ENCODE measurements at regions not wholly inside any gene's neighbourhood (a gene's known extent, or its start where the extent isn't known, plus 50 kb on each side); places are given as distances from the start of the nearest gene placed in this dataset.
"Not testable (repeated sequence)": the region's sequence is repeated elsewhere in the genome, so short reads cannot be mapped to it uniquely, and the experiment has no call there.

DNA sequence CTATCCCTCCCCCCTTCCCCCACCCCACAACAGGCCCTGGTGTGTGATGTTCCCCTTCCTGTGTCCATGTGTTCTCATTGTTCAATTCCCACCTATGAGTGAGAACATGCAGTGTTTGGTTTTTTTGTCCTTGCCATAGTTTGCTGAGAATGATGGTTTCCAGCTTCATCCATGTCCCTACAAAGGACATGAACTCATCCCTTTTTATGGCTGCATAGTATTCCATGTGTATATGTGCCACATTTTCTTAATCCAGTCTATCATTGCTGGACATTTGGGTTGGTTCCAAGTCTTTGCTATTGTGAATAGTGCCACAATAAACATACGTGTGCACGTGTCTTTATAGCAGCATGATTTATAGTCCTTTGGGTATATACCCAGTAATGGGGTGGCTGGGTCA is 52.3 kb upstream of the MAN1A2 start:
- H3K36me3 Mint-ChIP-seq; DNase-seq (ENCODE audit: extremely low spot score, unreplicated experiment); H3K4me3 Mint-ChIP-seq; H3K4me1 Mint-ChIP-seq (ENCODE audit: unreplicated experiment); H3K27me3 Mint-ChIP-seq; H3K27ac Mint-ChIP-seq; H3K9me3 Mint-ChIP-seq: not testable (repeated sequence)

GRCh38 chr1:117313555-117313954 is 53.7 kb upstream of the MAN1A2 start:
- no peak for DNase-seq (ENCODE audit: extremely low spot score, unreplicated experiment)
- H3K27me3 Mint-ChIP-seq, result peaks cover 3% of the 10 kb centered on the region
- no peaks in the 10 kb centered on the region for H3K9me3 Mint-ChIP-seq
- no peak overlapping the region for H3K27ac Mint-ChIP-seq
- no peak overlapping the region for H3K4me3 Mint-ChIP-seq
- H3K36me3 Mint-ChIP-seq, result no peaks in the 10 kb centered on the region
- H3K4me1 Mint-ChIP-seq (ENCODE audit: unreplicated experiment), result no peaks in the 10 kb centered on the region
- no peak for TF ChIP-seq CTCF (conservative IDR thresholded peaks at IDR 0.05)

- no peaks in the 10 kb centered on the region for H3K9me3 Mint-ChIP-seq
- H3K4me1 Mint-ChIP-seq (ENCODE audit: unreplicated experiment), result no peaks in the 10 kb centered on the region
- TF ChIP-seq CTCF (conservative IDR thresholded peaks at IDR 0.05), result peak; percentile 55
- no peak for DNase-seq (ENCODE audit: extremely low spot score, unreplicated experiment)
- peaks cover 7% of the 10 kb centered on the region for H3K27me3 Mint-ChIP-seq
- H3K27ac Mint-ChIP-seq, result no peak overlapping the region
- H3K4me3 Mint-ChIP-seq, result no peak overlapping the region
- H3K36me3 Mint-ChIP-seq, result no peaks in the 10 kb centered on the region
These were observed 54.7 kb upstream of the MAN1A2 start for GRCh38 chr1:117312453-117313138.

DNA sequence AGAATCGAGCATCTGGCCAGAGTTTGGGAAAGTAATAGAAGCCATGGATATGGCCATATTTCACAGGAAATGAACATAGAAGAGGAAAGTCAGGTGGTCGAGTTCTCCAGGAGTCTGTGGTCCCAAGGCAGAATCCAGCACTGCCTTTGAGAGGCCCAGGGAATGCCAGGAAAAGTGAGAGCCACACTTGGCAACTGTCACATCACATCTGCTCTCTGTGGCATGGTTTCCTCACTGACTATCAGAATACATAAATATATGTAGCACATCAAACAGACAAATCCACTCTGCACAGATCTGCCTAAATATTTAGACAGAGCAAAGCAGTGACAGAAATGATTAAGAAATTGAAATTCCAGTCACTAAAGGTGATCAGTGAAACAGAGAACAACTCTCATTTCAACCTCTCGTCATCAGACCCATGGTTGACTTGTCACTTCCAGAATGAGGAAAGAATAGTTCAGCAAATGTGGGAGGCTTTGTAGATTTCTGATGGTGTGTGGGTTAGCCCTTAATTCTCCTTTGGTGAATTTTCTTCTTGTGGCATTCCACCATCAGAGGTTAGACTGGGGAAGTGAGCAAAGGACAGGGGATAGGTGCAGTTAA is 58.8 kb upstream of the MAN1A2 start:
- Mint-ChIP-seq H3K27ac (no peak overlapping the region), H3K4me1 (ENCODE audit: unreplicated experiment) (no peaks in the 10 kb centered on the region), H3K36me3 (no peaks in the 10 kb centered on the region), H3K4me3 (no peak overlapping the region), H3K9me3 (no peaks in the 10 kb centered on the region), H3K27me3 (peaks cover 12% of the 10 kb centered on the region)
- DNase-seq (ENCODE audit: extremely low spot score, unreplicated experiment), result no peak
- TF ChIP-seq CTCF (conservative IDR thresholded peaks at IDR 0.05), result no peak

- peaks cover 8% of the 10 kb centered on the region for H3K27me3 Mint-ChIP-seq
- H3K9me3 Mint-ChIP-seq, result no peaks in the 10 kb centered on the region
- H3K27ac Mint-ChIP-seq, result no peak overlapping the region
- no peak for DNase-seq (ENCODE audit: extremely low spot score, unreplicated experiment)
- peaks cover 16% of the 10 kb centered on the region for H3K4me1 Mint-ChIP-seq (ENCODE audit: unreplicated experiment)
- H3K36me3 Mint-ChIP-seq, result no peaks in the 10 kb centered on the region
- H3K4me3 Mint-ChIP-seq, result no peak overlapping the region
- no peak for TF ChIP-seq CTCF (conservative IDR thresholded peaks at IDR 0.05)
These were observed 65.3 kb upstream of the MAN1A2 start for GRCh38 chr1:117301901-117302300.

DNA sequence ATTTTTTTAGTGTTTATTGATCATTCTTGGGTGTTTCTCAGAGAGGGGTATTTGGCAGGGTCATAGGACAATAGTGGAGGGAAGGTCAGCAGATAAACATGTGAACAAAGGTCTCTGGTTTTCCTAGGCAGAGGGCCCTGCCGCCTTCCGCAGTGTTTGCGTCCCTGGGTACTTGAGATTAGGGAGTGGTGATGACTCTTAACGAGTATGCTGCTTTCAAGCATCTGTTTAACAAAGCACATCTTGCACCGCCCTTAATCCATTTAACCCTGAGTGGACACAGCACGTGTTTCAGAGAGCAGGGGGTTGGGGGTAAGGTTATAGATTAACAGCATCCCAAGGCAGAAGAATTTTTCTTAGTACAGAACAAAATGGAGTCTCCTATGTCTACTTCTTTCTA is 67.1 kb upstream of the MAN1A2 start:
- not testable (repeated sequence) for H3K9me3 Mint-ChIP-seq; H3K4me3 Mint-ChIP-seq; H3K36me3 Mint-ChIP-seq; DNase-seq (ENCODE audit: extremely low spot score, unreplicated experiment); H3K27me3 Mint-ChIP-seq
- Mint-ChIP-seq H3K27ac (peak overlapping the region; percentile 64), H3K4me1 (ENCODE audit: unreplicated experiment) (peaks cover 16% of the 10 kb centered on the region)

Measured in type B pancreatic cell (in vitro differentiated cells).